HepG2 (cell line): ENCODE measurements at regions not wholly inside any gene's neighbourhood (a gene's known extent, or its start where the extent isn't known, plus 50 kb on each side); places are given as distances from the start of the nearest gene placed in this dataset.

Experiments
- FOXM1 ChIP-seq: sonication (generic); formaldehyde crosslinking; IDR thresholded peaks from 2 replicates; pipeline ENCODE4 v1.5.0; 2020; ENCODE audit warnings: missing genetic modification reagents
- SRY ChIP-seq: sonication (generic); formaldehyde crosslinking; IDR thresholded peaks from 2 replicates; pipeline ENCODE4 v1.8.0; 2022; ENCODE audit warnings: mild to moderate bottlenecking, missing genetic modification reagents
- TF ChIP-seq, protein P1 (sequence below): sonication (generic); formaldehyde crosslinking; IDR thresholded peaks from 2 replicates; pipeline ENCODE4 v1.4.0; 2020; ENCODE audit warnings: missing genetic modification reagents

DNA sequence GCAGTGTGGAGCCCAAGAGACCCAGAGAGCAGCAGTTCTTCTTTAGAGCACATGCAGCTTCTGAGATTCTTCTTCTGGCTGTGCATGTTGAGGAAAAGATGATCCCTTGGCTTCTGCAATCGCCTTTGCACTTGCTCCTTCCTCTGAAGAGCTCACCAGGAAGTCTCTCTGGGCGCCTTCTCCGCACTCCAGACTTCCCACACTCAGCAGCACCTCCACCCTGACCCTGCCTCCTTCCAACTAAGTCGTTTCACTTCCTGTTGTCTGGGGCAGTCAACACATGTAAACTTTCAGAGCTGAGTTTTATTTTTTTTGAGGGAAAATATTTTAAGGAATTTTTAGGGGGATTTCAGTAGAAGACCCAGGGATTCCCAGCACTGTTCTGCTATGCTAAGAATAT is 73.4 kb upstream of the F3 start:
- TF ChIP-seq FOXM1 (no peak), SRY (CRISPR knock-in tag) (no peak)
- TF ChIP-seq, protein P1, sequence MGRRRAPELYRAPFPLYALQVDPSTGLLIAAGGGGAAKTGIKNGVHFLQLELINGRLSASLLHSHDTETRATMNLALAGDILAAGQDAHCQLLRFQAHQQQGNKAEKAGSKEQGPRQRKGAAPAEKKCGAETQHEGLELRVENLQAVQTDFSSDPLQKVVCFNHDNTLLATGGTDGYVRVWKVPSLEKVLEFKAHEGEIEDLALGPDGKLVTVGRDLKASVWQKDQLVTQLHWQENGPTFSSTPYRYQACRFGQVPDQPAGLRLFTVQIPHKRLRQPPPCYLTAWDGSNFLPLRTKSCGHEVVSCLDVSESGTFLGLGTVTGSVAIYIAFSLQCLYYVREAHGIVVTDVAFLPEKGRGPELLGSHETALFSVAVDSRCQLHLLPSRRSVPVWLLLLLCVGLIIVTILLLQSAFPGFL (CRISPR knock-in tag), result no peak
